Non-pigmented ciliary epithelial cell (primary cell): ENCODE measurements at regions not wholly inside any gene's neighbourhood (a gene's known extent, or its start where the extent isn't known, plus 50 kb on each side); places are given as distances from the start of the nearest gene placed in this dataset.
A peak's percentile ranks its signal among the peaks of the same experiment; 100 is the strongest.
"Not testable (repeated sequence)": the region's sequence is repeated elsewhere in the genome, so short reads cannot be mapped to it uniquely, and the experiment has no call there.

Experiments
- DNase-seq: peaks from one replicate; pipeline ENCODE4 v3.0.0-alpha.2; 2010; ENCODE audit warnings: low read depth

GRCh38 chr6:74408844-74409243 is 712.8 kb downstream of the CD109 start:
- no peak for DNase-seq

- DNase-seq = no peak
Measured at GRCh38 chr6:74404366-74404765, 708.4 kb downstream of the CD109 start.

- DNase-seq = no peak
Measured at GRCh38 chr6:74402781-74403180, 706.8 kb downstream of the CD109 start.

GRCh38 chr6:74378437-74378836 is 682.4 kb downstream of the CD109 start:
- DNase-seq = not testable (repeated sequence)

- DNase-seq = peak; percentile 78
Measured at GRCh38 chr6:74369556-74369993, 673.6 kb downstream of the CD109 start.

- peak; percentile 38 for DNase-seq
Measured at GRCh38 chr6:74368746-74369145, 672.7 kb downstream of the CD109 start.

GRCh38 chr6:74366634-74367033 is 670.6 kb downstream of the CD109 start:
- DNase-seq = no peak

- DNase-seq = no peak
Measured at GRCh38 chr6:74362391-74362790, 666.4 kb downstream of the CD109 start.

- no peak for DNase-seq
Measured at GRCh38 chr6:74357321-74357720, 661.3 kb downstream of the CD109 start.

GRCh38 chr6:74356391-74356790 is 660.4 kb downstream of the CD109 start:
- DNase-seq = no peak

- no peak for DNase-seq
Measured at GRCh38 chr6:74346936-74347535, 651.0 kb downstream of the CD109 start.

GRCh38 chr6:74343804-74344203 is 647.8 kb downstream of the CD109 start:
- no peak for DNase-seq

GRCh38 chr6:74343321-74343720 is 647.3 kb downstream of the CD109 start:
- DNase-seq = not testable (repeated sequence)

- DNase-seq = no peak
Measured at GRCh38 chr6:74334722-74335121, 638.7 kb downstream of the CD109 start.

GRCh38 chr6:74333406-74333805 is 637.4 kb downstream of the CD109 start:
- no peak for DNase-seq

- DNase-seq = no peak
Measured at GRCh38 chr6:74320715-74321114, 624.7 kb downstream of the CD109 start.

- no peak for DNase-seq
Measured at GRCh38 chr6:74320074-74320473, 624.1 kb downstream of the CD109 start.

GRCh38 chr6:74319292-74319691 is 623.3 kb downstream of the CD109 start:
- no peak for DNase-seq

- no peak for DNase-seq
Measured at GRCh38 chr6:74318738-74319137, 622.7 kb downstream of the CD109 start.

GRCh38 chr6:74312081-74312480 is 616.1 kb downstream of the CD109 start:
- no peak for DNase-seq

GRCh38 chr6:74311431-74311830 is 615.4 kb downstream of the CD109 start:
- DNase-seq = no peak

- peak; percentile 59 for DNase-seq
Measured at GRCh38 chr6:74289884-74290283, 593.9 kb downstream of the CD109 start.

GRCh38 chr6:74287932-74288331 is 591.9 kb downstream of the CD109 start:
- no peak for DNase-seq

- no peak for DNase-seq
Measured at GRCh38 chr6:74287441-74287840, 591.4 kb downstream of the CD109 start.

- DNase-seq = no peak
Measured at GRCh38 chr6:74284284-74284683, 588.3 kb downstream of the CD109 start.
